NOMO-1 treated with DMSO at 0.1 percent for 48 hours (cell line): ENCODE measurements at regions not wholly inside any gene's neighbourhood (a gene's known extent, or its start where the extent isn't known, plus 50 kb on each side); places are given as distances from the start of the nearest gene placed in this dataset.

ENCODE experiments used
- DNase-seq: peaks from one replicate; lab custom pipeline; 2025; ENCODE audit not compliant: unreplicated experiment; lab: John Stamatoyannopoulos, UW

DNA sequence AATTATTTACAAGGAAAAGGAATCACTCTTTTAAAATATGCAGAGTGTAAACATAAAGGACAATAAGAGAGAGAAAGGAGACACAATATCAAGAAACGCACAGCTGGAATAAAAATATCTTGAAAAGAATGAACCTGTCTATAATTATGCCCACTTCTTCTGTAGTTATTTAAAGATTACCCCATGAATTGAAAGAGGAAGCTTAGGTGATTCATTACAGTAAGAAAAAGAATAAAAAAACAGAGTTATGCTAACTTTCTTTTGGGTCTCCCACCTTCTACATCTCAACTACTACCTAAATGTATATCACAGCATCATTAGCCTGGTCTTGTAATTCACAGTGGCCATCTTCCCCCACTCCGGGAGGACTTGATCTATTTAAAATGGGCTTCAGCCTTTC, 182.1 kb downstream of the MRPL39 start:
- peak; percentile 67 for DNase-seq

- no peak for DNase-seq
Measured at GRCh38 chr21:25424634-25425033, 182.6 kb downstream of the MRPL39 start.

DNA sequence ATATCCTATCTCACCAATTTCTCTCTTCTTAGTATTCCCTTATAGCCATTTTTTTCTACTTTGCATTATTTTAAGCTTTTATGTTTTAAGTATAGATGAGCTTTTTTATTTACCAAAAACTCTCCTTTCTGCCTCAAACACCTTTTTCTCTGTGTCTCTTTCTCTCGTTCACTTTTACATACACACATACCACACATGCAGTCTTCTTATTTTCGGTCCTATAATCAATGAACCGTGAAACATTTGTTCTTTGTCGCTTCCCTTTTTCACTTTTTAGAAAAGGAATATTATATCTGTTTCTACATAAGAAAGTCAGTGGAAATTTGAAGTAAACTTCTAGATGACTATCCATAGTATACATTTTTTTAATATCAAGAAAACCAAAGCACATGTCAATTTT, 183.2 kb downstream of the MRPL39 start:
- DNase-seq = no peak

DNA sequence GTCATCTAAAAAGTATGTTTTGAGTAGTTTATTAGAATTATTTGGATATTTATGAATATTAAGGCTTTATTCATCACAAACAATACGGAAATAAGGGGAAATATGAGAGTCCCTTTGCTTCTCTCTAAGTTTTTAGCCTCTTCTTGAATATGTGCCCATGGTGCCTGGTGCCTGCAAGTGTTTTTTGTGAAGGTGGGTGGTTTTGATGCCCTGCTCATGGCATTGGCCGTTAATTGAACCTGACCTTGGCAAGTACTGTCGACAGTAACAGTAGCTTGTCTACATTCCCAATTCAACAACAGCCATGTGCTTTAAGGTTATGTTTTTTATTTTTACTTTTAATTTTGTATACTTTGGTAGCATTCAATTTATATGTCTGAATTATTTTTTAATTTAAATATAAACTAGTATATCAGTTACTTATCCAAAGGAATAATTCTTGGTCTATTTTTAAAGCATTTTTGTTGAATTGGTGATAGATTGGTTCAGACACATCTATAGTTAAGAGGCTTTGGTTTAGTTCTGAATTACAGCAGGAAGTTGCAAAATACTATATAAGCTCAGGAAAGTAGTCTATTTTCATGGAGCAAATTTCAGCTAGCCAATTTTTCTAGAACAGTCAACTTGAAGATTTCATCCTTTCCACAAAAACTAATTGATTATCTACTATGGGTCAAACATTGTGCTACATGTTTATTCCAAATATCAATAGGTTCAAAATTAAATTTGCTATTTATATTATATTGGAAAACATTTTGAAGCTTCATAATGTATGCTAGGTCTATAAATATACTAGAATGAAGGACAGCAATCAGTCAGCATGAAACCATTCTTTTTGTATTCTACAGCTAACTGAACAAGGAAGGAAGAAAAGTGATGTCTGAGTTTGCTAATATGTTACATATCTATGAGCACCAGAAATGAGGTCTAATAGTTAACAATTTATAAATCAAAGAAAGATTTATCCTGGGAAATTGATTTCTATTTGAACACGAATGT, 184.4 kb downstream of the MRPL39 start:
- DNase-seq = peak; percentile 8

GRCh38 chr21:25421321-25422028, 185.8 kb downstream of the MRPL39 start:
- peak; percentile 68 for DNase-seq

GRCh38 chr21:25420831-25421230, 186.4 kb downstream of the MRPL39 start:
- DNase-seq = no peak

DNA sequence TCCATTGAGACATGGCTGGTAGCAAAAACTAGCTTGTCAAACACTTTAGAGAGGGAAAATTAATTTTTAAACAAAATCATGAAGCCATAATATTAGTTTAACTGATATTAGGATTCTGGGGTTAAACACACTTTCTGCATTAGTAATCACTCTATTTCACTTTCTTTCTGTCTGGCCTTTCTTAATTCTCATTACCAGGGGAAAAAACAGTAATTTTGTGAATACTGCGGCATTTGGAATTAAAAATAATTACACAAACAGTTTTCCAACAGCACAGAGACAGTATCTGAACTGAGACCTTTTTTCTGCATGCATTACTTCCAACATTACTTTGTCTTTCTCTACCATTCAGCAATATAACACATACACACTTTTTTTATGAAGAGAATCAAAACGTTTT, 190.6 kb downstream of the MRPL39 start:
- DNase-seq = no peak

DNA sequence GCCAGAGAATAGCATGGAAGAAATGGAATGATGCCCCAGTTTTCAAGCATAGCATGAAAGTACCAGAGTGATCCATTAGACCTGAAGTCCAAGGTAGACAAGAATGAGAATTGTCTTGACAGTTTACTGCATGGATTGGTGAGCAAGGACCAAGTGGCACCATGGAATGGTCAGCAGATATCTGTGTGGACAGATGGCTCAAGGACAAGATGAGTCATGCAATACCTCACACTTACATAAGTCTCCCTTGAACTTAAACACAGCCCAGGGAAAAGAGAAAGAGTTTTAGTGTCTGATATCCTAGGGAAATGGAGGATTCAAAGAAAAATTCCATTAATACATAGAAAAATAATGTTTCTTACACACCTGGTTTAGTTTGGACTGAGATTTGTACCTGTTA, 195.2 kb downstream of the MRPL39 start:
- DNase-seq = no peak

DNA sequence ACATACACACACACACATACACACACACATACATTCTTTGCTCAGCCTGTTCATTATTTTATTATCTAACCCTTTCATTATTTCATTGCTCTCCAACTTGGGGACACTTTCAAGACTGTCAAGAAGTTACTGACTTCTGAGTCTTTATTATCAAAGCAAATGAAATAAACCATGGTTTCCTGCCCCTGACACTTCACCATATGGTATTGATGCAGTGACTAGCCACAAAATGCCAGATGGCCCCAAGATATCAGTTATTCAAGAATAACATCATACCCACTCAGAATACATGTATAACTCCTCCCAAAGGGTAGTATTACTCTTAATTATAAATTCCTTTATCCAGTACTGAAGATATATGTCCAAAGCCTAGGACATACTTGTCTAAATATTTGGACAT, 197.3 kb downstream of the MRPL39 start:
- no peak for DNase-seq

DNA sequence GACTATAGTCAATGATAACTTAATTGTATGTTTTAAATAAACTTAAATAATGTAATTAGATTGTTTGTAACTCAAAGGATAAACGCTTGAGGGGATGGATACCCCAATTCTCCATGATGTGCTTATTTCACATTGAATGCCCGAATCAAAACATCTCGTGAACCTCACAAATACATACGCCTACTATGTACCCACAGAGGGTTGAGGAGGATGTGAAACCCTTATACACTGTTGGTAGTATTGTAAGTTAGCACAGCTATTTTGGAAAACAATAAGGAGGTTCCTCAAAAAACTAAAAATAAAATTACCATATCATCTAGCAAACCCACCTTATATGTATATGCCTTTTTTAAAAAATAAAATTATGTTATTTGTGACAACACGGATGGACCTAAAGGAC, 198.6 kb downstream of the MRPL39 start:
- DNase-seq = no peak

DNA sequence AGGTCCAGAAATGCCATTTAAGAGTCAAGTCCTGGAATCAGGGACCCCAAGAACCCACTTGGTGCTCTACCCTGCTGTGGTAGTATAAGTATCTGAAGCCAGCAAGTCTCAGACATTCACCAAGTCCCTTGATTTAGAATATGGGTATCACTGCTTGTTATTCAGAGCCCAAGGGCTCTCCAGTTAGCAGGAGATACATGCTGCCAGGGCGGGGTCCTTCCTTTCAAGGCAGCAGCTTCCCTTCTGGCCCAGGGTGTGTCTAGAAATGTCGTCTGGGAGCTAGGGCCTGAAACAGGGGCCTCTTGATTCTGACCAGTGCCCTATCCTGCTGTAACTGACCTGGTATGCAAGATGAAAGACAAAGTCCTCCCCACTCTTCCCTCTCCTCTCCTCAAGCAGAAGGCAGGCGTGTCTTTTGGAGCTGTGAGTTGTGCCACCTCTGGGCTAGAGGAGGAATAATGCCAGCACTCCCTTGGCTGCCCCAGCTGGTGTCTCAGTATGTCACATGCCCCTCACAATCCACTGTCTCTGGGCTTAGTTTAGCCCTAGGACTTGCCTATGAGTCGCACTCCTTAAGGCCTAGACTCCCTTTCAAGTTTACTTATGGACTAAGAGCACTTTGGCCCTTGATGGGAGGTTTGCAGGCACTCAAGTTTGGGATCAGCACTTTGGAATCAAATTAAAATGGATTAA, 200.2 kb downstream of the MRPL39 start:
- DNase-seq = no peak

GRCh38 chr21:25405984-25406383, 201.3 kb downstream of the MRPL39 start:
- peak; percentile 70 for DNase-seq

DNA sequence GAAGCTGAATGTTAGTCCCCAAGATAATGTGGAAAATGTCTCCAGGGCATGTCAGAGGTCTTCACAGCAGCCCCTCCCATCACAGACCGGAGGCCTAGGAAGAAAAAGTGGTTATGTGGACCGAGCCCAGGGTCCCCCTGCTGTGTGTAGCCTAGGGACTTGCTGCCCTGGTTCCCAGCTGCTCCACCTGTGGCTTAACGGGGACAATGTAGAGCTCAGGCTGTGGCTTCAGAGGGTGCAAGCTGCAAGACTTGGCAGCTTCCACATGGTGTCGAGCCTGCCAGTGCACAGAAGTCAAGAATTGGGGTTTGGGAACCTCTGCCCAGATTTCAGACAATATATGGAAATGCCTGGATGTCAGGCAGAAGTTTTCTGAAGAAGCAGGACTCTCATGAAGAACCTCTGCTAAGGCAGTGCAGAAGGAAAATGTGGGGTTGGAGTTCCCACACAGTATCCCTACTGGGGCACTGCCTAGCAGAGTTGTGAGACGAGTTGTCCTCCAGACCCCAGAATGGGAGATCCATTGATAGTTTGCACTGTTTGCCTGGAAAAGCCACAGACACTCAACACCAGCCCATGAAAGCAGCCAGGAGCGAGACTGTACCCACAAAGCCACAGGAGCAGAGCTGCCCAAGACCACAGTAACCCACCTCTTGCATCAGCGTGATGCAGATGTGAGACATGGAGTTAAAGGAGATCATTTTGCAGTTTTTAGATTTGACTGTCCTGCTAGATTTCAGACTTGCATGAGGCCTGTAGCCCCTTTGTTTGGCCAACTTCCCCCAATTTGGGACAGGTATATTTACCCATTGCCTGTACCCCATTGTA, 204.9 kb downstream of the MRPL39 start:
- no peak for DNase-seq

- DNase-seq = no peak
Measured at GRCh38 chr21:25400427-25400826, 206.9 kb downstream of the MRPL39 start.

- peak; percentile 3 for DNase-seq
Measured at GRCh38 chr21:25398630-25399029, 208.7 kb downstream of the MRPL39 start.

- DNase-seq = no peak
Measured at GRCh38 chr21:25396135-25396711, 211.1 kb downstream of the MRPL39 start.

GRCh38 chr21:25391777-25392176, 215.5 kb downstream of the MRPL39 start:
- no peak for DNase-seq

DNA sequence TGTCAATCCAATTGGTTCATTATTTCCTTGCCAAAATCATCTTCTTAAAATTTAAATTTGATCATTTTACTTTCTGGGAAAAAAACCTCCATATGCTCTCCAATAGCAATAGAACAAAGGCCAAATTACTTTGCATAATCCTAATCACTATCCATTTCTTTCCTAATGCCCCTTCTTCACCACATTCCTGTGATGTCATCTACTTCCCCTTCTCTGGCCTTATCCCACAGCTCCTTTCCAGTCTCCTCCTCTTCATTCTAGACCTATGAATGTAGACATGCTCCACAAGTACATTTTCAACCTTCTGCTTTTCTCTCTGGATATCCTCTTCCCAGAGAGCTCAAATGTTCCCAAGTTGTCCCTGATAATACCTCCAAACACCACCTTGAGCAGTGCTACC, 216.6 kb downstream of the MRPL39 start:
- no peak for DNase-seq

GRCh38 chr21:25387665-25388064, 219.6 kb downstream of the MRPL39 start:
- no peak for DNase-seq

GRCh38 chr21:25385911-25386474, 221.3 kb downstream of the MRPL39 start:
- DNase-seq = peak; percentile 59
